H54 (cell line): ENCODE measurements at regions not wholly inside any gene's neighbourhood (a gene's known extent, or its start where the extent isn't known, plus 50 kb on each side); places are given as distances from the start of the nearest gene placed in this dataset.

Experiments used
- DNase-seq: peaks from one replicate; pipeline ENCODE4 v3.0.0; 2011; ENCODE audit warnings: low spot score, mixed read lengths; ENCODE audit not compliant: insufficient read length
- FAIRE-seq: peaks from 3 replicates; lab custom pipeline; 2011; peaks lifted over from hg19 to GRCh38; lab: Jason Lieb, UNC
- POLR2A ChIP-seq: IDR thresholded peaks from 2 replicates; pipeline ENCODE4 v1.6.1; 2011; ENCODE audit warnings: low read depth, mild to moderate bottlenecking, low read length

DNA sequence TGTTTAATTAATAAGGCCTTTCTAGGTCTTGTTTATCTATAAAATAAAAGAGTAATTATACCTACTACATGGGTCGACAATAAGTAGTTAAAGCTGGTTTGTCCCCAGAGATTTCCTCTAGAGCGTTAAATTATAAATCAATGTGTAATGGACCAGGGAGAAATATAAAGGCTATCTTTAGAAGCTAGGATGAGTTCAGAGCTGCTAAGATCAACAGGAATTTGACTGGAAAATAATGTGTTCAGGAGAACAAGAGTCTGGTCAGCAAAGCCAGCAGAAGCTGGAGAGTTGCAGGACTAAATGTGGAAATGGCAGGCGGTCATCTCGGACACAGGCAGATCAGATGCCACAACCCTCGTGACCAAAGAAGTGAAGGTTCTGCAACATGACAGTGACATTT lies 428.8 kb downstream of the EPM2A start:
- FAIRE-seq (no peak), DNase-seq (no peak)
- TF ChIP-seq POLR2A, result no peak

DNA sequence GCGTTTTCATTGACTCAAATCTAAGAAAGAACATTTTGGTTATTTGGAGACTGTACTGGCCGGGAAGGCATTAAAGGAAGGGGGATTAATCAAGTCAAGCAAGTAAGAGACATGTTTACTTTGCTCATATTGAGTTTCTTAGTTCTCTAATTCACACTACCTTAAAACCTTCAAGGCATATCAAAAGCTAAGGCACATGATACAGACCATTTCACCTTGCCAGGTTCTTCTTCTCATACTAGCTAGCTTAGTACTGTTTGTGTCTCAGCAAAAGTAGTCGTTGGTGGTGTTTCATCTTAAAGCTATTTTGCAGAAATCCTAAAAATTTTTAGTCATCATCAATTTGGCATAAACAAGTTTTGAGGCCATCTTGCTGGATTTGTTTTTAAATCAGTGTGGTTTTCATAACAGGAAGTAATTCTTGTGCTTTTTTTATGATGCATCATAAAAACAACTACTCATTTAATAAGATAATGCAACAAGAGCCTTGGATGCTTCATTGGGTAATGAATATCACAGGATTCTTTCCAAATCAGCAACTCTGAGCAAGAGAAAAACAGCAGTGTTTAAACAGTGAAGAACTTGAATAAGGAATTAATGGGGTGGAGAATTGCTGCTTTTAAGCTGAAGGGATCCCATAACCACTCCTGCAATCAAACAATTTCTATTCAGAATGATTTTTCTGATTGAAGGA lies 425.3 kb downstream of the EPM2A start:
- FAIRE-seq, result no peak
- DNase-seq, result no peak
- no peak for TF ChIP-seq POLR2A

DNA sequence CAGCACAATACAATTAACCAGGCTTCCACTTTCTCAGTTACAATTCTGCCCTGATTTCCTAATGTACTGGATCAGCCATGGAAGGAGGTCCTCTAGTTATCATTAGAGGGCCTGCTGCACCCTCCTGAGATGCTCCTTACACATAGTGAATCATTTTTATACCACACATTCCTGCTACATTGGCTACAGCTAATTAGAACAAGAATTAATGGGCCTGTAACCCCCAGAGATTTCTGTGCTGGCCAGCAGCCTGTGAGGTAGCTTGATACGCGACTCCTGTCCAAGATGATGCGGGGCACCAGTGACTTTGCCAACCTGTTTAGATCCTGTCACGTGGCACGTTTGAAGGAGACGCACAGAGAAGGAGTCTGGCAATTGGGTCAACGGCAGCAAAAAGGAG lies 422.8 kb downstream of the EPM2A start:
- DNase-seq, result no peak
- no peak for TF ChIP-seq POLR2A
- no peak for FAIRE-seq

DNA sequence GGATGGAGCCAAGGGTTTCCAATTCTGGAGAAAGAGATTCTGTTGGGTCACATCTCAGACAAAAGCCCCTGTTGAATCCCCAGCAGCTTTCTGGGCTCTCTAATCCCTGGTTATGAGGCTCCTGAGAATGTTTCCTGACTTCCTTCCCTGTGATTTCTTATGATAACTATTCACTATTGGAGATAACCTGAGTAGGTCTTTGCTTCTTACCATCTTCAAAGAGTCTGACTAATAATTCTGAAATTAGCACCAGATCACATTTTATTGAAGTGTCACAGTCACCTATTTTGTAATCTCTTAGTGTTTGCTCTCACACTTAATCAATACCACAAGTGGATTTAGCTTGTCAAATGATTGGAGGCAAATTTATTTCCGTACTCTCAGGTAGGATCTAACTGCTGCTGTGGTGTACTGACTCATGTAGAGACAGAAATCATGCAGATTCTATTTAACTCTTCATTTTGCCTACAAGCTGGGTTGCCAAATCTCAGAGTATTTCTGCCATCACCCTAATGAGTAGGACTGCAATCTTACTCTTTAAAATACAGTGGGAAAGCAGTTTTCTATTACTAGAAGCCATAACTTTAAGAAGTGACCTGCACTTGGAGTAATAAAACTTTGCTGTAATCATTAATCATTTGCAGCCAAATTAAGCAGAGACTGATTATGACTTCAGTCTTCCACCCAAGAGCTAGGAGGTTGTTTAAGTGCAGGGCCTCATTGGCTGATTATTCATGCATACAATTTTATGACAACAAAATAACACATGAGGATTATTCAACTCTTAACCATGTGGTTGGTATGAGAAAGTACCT lies 422.1 kb downstream of the EPM2A start:
- TF ChIP-seq POLR2A, result no peak
- FAIRE-seq (no peak), DNase-seq (no peak)

DNA sequence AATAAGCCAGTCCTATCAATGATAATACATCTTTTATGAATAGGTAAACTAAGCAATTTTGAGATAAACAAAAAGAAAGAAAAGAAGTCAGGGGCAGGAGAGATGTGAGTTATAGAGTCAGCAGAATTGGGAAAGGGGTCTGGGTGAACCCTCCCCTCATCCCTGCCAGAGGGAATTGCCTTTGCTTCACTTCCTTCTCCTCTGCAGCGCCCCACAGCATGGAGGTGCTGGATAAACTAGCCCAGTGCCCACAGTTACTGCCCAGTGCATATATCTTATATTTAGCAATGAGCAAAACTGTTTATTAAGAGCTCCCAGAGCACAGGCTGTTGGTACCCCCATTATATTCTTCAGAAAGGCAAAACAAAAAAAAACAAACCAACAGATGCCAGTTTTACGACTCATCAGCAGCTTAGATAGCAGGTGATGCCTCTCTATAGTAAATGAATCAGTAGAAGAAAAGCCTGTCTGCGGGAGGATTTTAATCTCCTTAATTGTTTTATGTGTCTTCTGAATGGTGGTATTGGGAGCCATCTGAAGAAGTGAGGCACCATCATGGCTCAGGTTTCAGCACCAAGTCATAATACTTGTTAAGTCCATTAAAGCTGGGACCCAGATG lies 419.2 kb downstream of the EPM2A start:
- no peak for TF ChIP-seq POLR2A
- FAIRE-seq (no peak), DNase-seq (no peak)

DNA sequence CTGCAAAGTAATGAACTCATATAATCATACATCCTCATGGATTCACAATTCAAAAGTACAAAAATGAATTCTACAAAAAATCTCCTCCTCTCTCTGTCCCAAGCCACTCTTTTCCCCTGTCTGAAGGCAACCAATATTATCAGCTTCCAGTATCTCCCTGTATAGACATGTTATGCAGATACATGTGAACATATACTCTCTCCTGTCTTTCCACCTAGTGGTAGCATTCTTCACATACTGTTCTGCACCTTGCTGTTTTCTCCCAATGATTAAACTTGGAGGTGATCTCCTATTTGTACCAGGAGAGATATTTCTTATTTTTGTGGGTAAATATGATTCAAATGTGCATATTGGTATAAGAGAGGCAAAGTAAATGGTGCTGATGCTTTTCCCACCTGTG lies 416.4 kb downstream of the EPM2A start:
- no peak for TF ChIP-seq POLR2A
- FAIRE-seq, result no peak
- no peak for DNase-seq

DNA sequence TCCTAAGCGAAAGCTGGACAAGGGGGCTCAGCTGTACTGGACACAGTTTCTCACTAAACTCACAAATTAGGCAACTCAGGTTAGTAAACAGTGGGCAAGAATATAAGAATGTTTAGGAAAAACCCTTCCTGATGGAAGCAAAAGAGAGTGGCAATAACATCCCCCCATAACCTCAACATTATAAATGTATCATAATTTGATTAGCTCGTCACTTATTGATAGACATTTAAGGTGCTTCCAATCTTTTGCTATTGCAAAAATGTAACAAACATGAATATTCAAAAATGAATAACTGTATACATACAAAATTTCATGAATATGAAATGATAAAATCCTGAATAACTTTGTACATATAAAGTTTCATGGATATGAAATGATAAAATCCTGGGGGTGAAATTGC lies 415.7 kb downstream of the EPM2A start:
- no peak for FAIRE-seq
- DNase-seq, result no peak
- no peak for TF ChIP-seq POLR2A

DNA sequence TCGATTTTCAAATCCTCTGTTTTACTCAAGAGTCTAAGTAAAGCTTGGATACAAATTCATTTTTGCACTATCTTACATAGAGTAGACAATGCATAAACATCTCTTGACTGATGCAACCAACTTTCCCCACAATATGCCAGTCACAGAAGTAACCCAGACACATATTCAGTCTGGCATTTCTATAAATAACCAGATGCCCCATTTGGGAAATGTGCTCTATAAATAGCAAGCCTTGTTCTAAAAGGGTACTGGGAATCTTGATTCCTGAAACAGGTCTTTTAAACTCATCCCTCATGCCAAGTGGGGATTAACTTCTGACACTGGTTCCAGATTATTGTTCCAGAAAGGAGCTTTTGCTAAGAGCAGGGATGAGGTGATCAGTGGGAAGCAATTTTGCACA lies 411.7 kb downstream of the EPM2A start:
- TF ChIP-seq POLR2A, result no peak
- DNase-seq, result no peak
- no peak for FAIRE-seq

DNA sequence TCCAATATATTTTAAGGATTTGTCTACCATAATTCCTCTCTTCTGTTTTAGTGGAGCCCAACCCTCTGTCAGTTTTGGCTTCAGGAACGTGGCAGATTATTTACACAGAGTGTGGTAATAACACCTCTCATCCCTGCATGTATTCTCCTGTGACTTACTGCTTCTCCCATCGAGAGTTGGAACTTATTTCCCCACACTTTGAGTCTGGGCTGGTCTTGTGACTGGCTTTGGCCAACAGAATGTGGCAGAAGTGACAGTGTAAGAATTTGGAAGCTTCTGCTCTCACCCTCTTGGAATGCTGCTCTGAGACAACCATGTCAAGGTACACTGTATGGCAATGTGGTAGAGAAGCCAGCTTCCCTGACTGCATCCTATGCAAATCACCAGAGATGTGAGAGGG lies 407.7 kb downstream of the EPM2A start:
- TF ChIP-seq POLR2A, result no peak
- FAIRE-seq, result no peak

DNA sequence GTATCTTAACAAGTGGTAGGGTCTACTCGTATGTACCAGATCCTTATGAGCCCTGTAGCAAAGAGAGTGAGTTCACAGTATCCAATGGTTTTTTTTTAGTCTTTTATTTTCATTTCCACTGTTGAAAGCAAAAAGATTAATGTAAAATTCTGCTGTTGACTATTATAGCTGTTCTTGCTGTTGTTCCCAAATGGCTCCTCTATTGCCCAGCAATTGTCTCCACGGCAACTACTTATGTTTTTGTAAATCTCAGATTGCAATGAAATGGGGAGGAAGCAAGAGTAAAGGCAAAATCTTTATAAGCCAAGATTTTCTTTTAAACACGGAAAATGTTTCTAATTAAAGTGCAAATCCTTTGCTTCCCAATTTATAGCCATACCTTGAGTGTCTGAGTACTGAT lies 406.1 kb downstream of the EPM2A start:
- TF ChIP-seq POLR2A, result no peak
- DNase-seq (no peak), FAIRE-seq (no peak)

More for the DNA sequence above, 407.7 kb downstream of the EPM2A start:
- no peak for DNase-seq

DNA sequence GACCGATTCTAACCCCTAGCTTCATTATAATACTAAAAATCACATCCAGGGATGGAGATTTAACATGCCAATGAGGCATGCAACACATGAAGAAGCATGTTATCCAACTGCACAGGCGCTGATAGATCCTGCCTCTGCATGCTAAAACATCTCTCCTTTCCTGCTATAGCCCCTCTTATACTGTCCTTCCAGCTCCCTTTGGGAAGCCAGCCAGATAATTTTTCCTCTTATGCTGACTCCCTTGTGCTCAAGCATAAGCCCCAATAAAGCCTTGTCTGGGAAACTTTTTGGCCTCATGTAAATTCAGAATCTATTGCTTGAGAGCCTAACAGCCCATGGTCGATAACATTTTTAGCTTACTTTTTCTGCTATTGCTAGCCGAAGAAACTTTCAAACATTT lies 404.3 kb downstream of the EPM2A start:
- DNase-seq (no peak), FAIRE-seq (no peak)
- no peak for TF ChIP-seq POLR2A

DNA sequence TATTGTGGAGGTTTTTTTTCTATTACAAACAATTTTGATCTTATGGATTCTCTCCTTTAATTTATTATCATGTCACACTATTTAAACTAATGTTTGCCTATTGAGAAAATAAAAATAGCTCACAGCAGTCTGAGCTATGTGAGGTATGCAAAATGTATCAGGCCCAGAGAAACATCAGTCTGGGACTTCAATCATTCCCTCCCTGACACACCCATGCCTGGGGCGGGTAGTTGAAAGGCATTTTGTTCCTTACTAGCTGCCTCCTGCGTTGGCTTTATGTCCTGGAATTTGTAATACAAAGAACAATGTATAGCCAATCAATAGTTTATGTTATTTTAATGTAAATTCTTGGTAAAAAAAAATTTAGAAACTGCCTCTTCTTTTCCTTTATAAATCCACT lies 403.3 kb downstream of the EPM2A start:
- no peak for DNase-seq
- no peak for FAIRE-seq
- TF ChIP-seq POLR2A, result no peak

DNA sequence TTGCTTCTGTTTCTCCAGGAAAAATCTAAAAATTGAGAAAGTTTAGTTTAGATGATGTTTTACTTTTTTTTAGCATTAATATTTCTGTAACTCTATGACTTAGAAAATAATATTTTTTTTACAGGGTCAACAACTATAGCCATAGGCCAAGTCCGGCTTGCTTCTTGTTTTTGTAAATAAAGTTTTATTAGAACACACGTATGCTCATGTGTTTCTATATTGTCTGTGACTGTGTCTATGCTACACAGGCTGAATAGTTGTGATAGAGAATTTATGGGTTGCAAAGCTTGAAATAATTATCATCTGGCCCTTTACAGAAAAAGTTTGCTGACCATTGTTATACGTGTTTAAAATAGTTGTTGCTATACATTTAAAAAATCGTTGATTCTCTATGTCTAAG lies 399.2 kb downstream of the EPM2A start:
- TF ChIP-seq POLR2A, result no peak
- DNase-seq, result no peak
- no peak for FAIRE-seq

DNA sequence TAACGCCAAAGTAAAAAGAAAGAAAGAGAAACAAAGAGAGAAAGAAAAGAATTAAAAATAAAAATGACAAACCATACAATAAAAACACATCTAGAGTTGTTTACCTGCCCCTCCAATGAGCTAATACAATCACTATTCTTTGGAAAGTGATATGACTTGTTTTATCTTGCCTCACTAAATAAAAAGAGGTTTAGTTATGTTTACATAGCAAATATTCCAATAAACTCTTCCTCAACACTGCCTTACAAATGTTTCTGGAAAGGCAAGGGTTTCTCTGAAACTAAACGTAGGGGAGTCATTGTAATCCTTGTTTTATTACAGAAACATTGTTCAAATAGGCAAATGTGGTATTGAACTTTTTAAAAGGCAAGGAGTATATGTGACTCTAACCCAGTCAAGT lies 396.2 kb downstream of the EPM2A start:
- DNase-seq (no peak), FAIRE-seq (no peak)
- no peak for TF ChIP-seq POLR2A

DNA sequence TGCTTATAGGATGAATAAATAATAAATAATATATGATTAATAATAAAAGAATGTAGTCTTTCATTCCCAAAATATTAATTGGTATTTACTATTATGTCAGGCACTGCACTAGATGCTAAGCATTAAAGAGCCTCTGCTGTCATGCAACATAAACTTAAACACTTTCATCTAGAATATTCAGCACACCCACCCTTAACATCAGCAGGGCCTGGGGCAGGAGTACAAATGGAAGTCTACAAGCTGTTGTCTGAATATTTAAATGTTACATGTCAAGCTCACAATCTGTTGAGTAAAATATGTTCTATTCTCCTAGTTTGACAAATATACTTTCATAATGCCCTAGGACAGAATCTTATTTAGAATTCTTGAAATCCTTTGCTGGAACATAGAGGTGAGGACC lies 395.1 kb downstream of the EPM2A start:
- no peak for TF ChIP-seq POLR2A
- FAIRE-seq (no peak), DNase-seq (no peak)
